Breast epithelium (tissue), 3 donors: ENCODE measurements at regions not wholly inside any gene's neighbourhood (a gene's known extent, or its start where the extent isn't known, plus 50 kb on each side); places are given as distances from the start of the nearest gene placed in this dataset.

Experiments used
- CTCF ChIP-seq, 3 donors: fragments of 450-650 bp; IDR thresholded peaks; one replicate each; pipeline ENCODE4 v1.5.1; 2016 to 2017; ENCODE audit warnings: antibody characterized with exemption in 3 of 3, mild to moderate bottlenecking in 3 of 3, moderate library complexity in 3 of 3
- POLR2A ChIP-seq: fragments of 450-650 bp; IDR thresholded peaks from one replicate; pipeline ENCODE4 v1.6.1; 2016; ENCODE audit warnings: antibody characterized with exemption, mild to moderate bottlenecking, moderate library complexity

- TF ChIP-seq CTCF (IDR thresholded peaks at IDR 0.05) (no peak), POLR2A (no peak)
These were observed 325.0 kb downstream of the TLL1 start for GRCh38 chr4:166198041-166198440.
